ENCODE measurements at regions not wholly inside any gene's neighbourhood (a gene's known extent, or its start where the extent isn't known, plus 50 kb on each side); places are given as distances from the start of the nearest gene placed in this dataset.

DNA sequence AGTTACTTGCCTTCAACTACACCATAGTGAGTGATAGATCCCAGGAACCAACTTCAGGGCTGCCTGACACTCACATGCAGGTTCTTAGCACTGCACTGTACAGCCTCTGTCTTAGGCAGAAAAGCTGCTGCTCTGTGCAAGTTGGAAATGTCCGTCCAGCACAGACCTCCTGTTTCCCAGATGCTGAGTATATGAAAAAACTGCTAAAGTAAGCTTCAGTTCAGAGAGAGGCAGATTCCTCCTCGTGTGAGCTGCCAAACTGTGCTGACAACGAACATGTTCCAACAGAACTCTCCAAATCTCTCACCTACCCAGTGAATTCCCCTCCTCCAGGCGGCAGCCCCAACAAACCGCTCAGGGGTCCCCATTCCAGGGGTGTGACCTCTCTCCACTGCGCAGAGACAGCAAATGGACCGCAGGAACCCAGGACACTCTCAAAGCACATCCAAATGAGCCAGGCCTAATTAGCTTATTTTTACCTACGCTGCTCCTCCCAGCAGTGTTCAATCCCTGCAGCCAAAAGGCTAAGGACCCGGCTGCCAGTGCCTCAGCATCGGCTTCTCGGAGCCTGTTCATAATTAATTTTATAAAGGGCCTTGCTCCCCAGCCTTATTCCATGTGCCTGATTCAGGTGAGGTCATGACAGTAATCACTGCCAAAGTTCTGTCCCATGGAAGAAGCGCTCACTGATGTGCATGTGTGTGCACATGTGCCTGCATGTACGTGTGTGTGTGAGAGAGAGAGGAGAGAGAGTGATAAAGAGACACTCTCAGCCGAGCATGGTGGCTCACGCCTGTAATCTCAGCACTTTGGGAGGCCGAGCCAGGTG lies 159.5 kb upstream of the AUTS2 start:
- DNase-seq (ENCODE audit: low spot score): no peak
- TF ChIP-seq EZH2 (IDR thresholded peaks at IDR 0.05; ENCODE audit: borderline replicate concordance, low read depth, low read length, poor library complexity, severe bottlenecking): no peak
- TF ChIP-seq, protein P1, sequence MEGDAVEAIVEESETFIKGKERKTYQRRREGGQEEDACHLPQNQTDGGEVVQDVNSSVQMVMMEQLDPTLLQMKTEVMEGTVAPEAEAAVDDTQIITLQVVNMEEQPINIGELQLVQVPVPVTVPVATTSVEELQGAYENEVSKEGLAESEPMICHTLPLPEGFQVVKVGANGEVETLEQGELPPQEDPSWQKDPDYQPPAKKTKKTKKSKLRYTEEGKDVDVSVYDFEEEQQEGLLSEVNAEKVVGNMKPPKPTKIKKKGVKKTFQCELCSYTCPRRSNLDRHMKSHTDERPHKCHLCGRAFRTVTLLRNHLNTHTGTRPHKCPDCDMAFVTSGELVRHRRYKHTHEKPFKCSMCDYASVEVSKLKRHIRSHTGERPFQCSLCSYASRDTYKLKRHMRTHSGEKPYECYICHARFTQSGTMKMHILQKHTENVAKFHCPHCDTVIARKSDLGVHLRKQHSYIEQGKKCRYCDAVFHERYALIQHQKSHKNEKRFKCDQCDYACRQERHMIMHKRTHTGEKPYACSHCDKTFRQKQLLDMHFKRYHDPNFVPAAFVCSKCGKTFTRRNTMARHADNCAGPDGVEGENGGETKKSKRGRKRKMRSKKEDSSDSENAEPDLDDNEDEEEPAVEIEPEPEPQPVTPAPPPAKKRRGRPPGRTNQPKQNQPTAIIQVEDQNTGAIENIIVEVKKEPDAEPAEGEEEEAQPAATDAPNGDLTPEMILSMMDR (conservative IDR thresholded peaks at IDR 0.05; ENCODE audit: low read depth, low read length): no peak
- ChIA-PET POLR2A (ENCODE audit: low non-redundant PET) (interaction anchor here (0.6 kb wide), 1 partner anchor 10 kb away, joined by 3 read pairs; no protein-coding TSS in a partner anchor), CTCF (no interaction called here)
- no peaks in the 10 kb centered on the region for H3K9me3 ChIP-seq (ENCODE audit: low read depth, low read length, poor library complexity, severe bottlenecking)
- no peak overlapping the region for H3K4me3 ChIP-seq (ENCODE audit: low read depth, low read length, poor library complexity, severe bottlenecking)
- no peaks in the 10 kb centered on the region for H3K4me1 ChIP-seq (ENCODE audit: insufficient read depth, low read length, poor library complexity, severe bottlenecking)
- no TSS peak for BruUV-seq (replicated peaks)
- H3K27ac ChIP-seq (ENCODE audit: low read depth, low read length, poor library complexity, severe bottlenecking): no peak overlapping the region
- H3K36me3 ChIP-seq (ENCODE audit: insufficient read depth, low read length, poor library complexity, severe bottlenecking): no peaks in the 10 kb centered on the region
- H3K27me3 ChIP-seq (replicated peaks; ENCODE audit: insufficient read depth, low read depth, low read length, poor library complexity): no peaks in the 10 kb centered on the region
- intact Hi-C loops (cut with micrococcal nuclease; ENCODE audit: unreplicated experiment): no loop called here

DNA sequence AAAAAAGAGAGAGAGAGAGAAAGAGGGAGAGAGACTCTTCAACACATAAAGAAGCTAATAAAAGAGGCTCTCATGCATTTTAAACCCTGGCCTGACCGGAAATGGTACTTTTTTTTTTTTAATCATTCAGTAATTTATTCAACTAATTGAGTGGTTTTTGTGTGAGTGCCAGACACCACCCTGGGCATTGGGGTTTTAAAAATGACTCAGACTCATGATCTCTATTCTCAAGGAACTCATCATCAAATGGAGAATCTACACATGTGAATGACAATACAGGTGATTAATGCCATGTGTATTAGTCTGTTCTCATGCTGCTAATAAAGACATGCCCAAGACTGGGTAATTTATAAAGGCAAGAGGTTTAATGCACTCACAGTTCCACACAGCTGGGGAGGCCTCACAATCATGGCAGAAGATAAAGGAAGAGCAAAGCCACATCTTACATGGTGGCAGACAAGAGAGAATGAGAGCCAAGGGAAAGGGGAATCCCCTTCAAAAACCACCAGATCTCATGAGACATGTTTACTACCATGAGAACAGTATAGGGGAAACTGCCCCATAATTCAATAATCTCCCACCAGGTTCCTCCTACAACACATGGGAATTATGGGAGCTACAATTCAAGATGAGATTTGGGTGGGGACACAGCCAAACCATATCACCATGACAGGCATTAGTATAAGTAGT lies 158.5 kb upstream of the AUTS2 start:
- H3K27me3 ChIP-seq (replicated peaks; ENCODE audit: insufficient read depth, low read depth, low read length, poor library complexity): no peaks in the 10 kb centered on the region
- H3K4me3 ChIP-seq (ENCODE audit: low read depth, low read length, poor library complexity, severe bottlenecking): no peak overlapping the region
- no peaks in the 10 kb centered on the region for H3K4me1 ChIP-seq (ENCODE audit: insufficient read depth, low read length, poor library complexity, severe bottlenecking)
- TF ChIP-seq, protein P1 (conservative IDR thresholded peaks at IDR 0.05; ENCODE audit: low read depth, low read length): no peak
- no peak for TF ChIP-seq EZH2 (IDR thresholded peaks at IDR 0.05; ENCODE audit: borderline replicate concordance, low read depth, low read length, poor library complexity, severe bottlenecking)
- intact Hi-C loops (cut with micrococcal nuclease; ENCODE audit: unreplicated experiment): no loop called here
- peak; percentile 58 for DNase-seq (ENCODE audit: low spot score)
- ChIA-PET CTCF (no interaction called here), POLR2A (ENCODE audit: low non-redundant PET) (interaction anchor here (0.6 kb wide), 1 partner anchor 11 kb away, joined by 3 read pairs; no protein-coding TSS in a partner anchor)
- H3K9me3 ChIP-seq (ENCODE audit: low read depth, low read length, poor library complexity, severe bottlenecking): no peaks in the 10 kb centered on the region
- no peaks in the 10 kb centered on the region for H3K36me3 ChIP-seq (ENCODE audit: insufficient read depth, low read length, poor library complexity, severe bottlenecking)
- no TSS peak for BruUV-seq (replicated peaks)
- H3K27ac ChIP-seq (ENCODE audit: low read depth, low read length, poor library complexity, severe bottlenecking): no peak overlapping the region

DNA sequence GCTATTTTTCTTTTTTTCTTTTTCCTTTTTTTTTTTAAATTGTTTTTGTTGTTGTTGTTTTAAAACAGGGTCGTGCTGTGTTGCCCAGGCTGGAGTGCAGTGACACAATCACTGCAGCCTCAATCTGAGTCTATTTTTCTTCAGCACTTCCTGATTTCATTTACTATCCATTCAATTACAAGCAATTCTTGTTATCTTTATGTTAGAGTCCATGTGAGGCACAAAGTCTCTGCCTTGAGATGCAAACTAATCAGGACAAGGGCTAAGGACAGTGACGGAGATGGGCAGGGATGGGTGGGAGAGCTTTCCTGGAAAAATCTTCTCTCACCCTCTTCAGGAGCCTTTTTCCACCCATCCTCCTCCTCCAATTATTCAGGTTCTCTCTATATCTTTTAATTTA lies 157.3 kb upstream of the AUTS2 start:
- Histone ChIP-seq H3K4me3 (ENCODE audit: low read depth, low read length, poor library complexity, severe bottlenecking) (no peak overlapping the region), H3K4me1 (ENCODE audit: insufficient read depth, low read length, poor library complexity, severe bottlenecking) (no peaks in the 10 kb centered on the region), H3K9me3 (ENCODE audit: low read depth, low read length, poor library complexity, severe bottlenecking) (no peaks in the 10 kb centered on the region), H3K27ac (ENCODE audit: low read depth, low read length, poor library complexity, severe bottlenecking) (no peak overlapping the region), H3K27me3 (replicated peaks; ENCODE audit: insufficient read depth, low read depth, low read length, poor library complexity) (no peaks in the 10 kb centered on the region), H3K36me3 (ENCODE audit: insufficient read depth, low read length, poor library complexity, severe bottlenecking) (no peaks in the 10 kb centered on the region)
- ChIA-PET POLR2A (ENCODE audit: low non-redundant PET) (no interaction called here), CTCF (no interaction called here)
- TF ChIP-seq EZH2 (IDR thresholded peaks at IDR 0.05; ENCODE audit: borderline replicate concordance, low read depth, low read length, poor library complexity, severe bottlenecking): no peak
- TF ChIP-seq, protein P1 (conservative IDR thresholded peaks at IDR 0.05; ENCODE audit: low read depth, low read length): no peak
- no TSS peak for BruUV-seq (replicated peaks)
- DNase-seq (ENCODE audit: low spot score): no peak
- intact Hi-C loops (cut with micrococcal nuclease; ENCODE audit: unreplicated experiment): no loop called here

Data from A673 (cell line).